GM23338 (cell line): ENCODE measurements at regions not wholly inside any gene's neighbourhood (a gene's known extent, or its start where the extent isn't known, plus 50 kb on each side); places are given as distances from the start of the nearest gene placed in this dataset.

Experiments used
- CREB1 ChIP-seq: fragments of 250-450 bp; sonication (Bioruptor Pico); IDR thresholded peaks from 2 replicates; pipeline ENCODE4 v1.5.0; 2020; ENCODE audit warnings: low read depth, mild to moderate bottlenecking, moderate library complexity
- EZH2 ChIP-seq: fragments of 200-600 bp; sonication (generic); IDR thresholded peaks from one replicate; pipeline ENCODE4 v1.8.0; 2017; ENCODE audit warnings: antibody characterized with exemption, mild to moderate bottlenecking, low read depth; ENCODE audit not compliant: unreplicated experiment
- EZH2phosphoT487 ChIP-seq: fragments of 200-600 bp; sonication (generic); IDR thresholded peaks from one replicate; pipeline ENCODE4 v1.8.1; 2018; ENCODE audit warnings: antibody characterized with exemption; ENCODE audit not compliant: unreplicated experiment
- JUNB ChIP-seq: IDR thresholded peaks from one replicate; pipeline ENCODE4 v1.6.1; 2016; ENCODE audit warnings: antibody characterized with exemption; ENCODE audit not compliant: unreplicated experiment
- NANOG ChIP-seq: IDR thresholded peaks from 2 replicates; pipeline ENCODE4 v1.6.1; 2016; ENCODE audit warnings: antibody characterized with exemption, borderline replicate concordance
- POLR2AphosphoS5 ChIP-seq: IDR thresholded peaks from 2 replicates; pipeline ENCODE4 v1.6.1; 2016; ENCODE audit warnings: antibody characterized with exemption, low read depth
- STAT1 ChIP-seq: IDR thresholded peaks from one replicate; pipeline ENCODE4 v1.6.1; 2016; ENCODE audit warnings: antibody characterized with exemption; ENCODE audit not compliant: unreplicated experiment
- ZNF114 ChIP-seq: fragments of 250-450 bp; sonication (Bioruptor Pico); IDR thresholded peaks from 2 replicates; pipeline ENCODE4 v1.5.0; 2020; ENCODE audit warnings: mild to moderate bottlenecking, moderate library complexity
- ZNF331 ChIP-seq: fragments of 250-450 bp; sonication (Bioruptor Pico); IDR thresholded peaks from 2 replicates; pipeline ENCODE4 v1.5.0; 2020; ENCODE audit warnings: low read depth, mild to moderate bottlenecking, moderate library complexity
- TF ChIP-seq, protein P1 (sequence below), 2 experiments: fragments of 200-600 bp in 1 of 2; sonication (generic) in 1 of 2; conservative IDR thresholded peaks; 2 replicates each; pipeline versions ENCODE4 v1.5.1 to v1.6.1; 2016 to 2017; ENCODE audit warnings: antibody characterized with exemption in 2 of 2, low read depth in 2 of 2, mild to moderate bottlenecking in 2 of 2, moderate library complexity in 1 of 2
- TF ChIP-seq, protein P2 (sequence below): IDR thresholded peaks from one replicate; pipeline ENCODE4 v1.6.1; 2018; ENCODE audit warnings: antibody characterized with exemption; ENCODE audit not compliant: unreplicated experiment
- TF ChIP-seq, protein P3 (sequence below): fragments of 250-450 bp; sonication (Bioruptor Pico); IDR thresholded peaks from 2 replicates; pipeline ENCODE4 v1.5.0; 2020; ENCODE audit warnings: mild to moderate bottlenecking, moderate library complexity

DNA sequence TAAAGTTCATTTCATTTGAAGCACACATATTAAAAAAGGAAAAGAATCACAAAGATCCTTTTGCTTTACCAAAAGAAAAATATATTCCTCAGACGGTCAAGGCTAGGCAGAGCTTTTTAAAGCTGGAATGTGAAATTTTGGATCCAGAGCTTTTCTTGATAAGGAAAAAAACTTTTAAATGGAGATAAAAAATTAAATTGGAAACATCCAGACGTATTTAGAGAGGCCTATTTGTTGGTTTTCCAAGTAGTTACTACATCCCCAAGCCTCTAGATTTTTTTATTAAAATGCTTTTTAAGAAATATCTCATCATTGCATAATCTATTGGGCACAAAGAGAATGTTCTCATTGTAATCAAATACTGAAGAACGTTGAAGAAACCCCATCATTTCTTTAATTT is 385.7 kb upstream of the CITED2 start:
- no peak for TF ChIP-seq EZH2phosphoT487
- TF ChIP-seq POLR2AphosphoS5 = no peak
- no peak for TF ChIP-seq EZH2
- TF ChIP-seq, protein P1, sequence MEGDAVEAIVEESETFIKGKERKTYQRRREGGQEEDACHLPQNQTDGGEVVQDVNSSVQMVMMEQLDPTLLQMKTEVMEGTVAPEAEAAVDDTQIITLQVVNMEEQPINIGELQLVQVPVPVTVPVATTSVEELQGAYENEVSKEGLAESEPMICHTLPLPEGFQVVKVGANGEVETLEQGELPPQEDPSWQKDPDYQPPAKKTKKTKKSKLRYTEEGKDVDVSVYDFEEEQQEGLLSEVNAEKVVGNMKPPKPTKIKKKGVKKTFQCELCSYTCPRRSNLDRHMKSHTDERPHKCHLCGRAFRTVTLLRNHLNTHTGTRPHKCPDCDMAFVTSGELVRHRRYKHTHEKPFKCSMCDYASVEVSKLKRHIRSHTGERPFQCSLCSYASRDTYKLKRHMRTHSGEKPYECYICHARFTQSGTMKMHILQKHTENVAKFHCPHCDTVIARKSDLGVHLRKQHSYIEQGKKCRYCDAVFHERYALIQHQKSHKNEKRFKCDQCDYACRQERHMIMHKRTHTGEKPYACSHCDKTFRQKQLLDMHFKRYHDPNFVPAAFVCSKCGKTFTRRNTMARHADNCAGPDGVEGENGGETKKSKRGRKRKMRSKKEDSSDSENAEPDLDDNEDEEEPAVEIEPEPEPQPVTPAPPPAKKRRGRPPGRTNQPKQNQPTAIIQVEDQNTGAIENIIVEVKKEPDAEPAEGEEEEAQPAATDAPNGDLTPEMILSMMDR (conservative IDR thresholded peaks at IDR 0.05; ENCODE audit: low read depth in 2 of 2) = no peak
- no peak for TF ChIP-seq CREB1
- TF ChIP-seq, protein P2, sequence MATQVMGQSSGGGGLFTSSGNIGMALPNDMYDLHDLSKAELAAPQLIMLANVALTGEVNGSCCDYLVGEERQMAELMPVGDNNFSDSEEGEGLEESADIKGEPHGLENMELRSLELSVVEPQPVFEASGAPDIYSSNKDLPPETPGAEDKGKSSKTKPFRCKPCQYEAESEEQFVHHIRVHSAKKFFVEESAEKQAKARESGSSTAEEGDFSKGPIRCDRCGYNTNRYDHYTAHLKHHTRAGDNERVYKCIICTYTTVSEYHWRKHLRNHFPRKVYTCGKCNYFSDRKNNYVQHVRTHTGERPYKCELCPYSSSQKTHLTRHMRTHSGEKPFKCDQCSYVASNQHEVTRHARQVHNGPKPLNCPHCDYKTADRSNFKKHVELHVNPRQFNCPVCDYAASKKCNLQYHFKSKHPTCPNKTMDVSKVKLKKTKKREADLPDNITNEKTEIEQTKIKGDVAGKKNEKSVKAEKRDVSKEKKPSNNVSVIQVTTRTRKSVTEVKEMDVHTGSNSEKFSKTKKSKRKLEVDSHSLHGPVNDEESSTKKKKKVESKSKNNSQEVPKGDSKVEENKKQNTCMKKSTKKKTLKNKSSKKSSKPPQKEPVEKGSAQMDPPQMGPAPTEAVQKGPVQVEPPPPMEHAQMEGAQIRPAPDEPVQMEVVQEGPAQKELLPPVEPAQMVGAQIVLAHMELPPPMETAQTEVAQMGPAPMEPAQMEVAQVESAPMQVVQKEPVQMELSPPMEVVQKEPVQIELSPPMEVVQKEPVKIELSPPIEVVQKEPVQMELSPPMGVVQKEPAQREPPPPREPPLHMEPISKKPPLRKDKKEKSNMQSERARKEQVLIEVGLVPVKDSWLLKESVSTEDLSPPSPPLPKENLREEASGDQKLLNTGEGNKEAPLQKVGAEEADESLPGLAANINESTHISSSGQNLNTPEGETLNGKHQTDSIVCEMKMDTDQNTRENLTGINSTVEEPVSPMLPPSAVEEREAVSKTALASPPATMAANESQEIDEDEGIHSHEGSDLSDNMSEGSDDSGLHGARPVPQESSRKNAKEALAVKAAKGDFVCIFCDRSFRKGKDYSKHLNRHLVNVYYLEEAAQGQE = no peak
- TF ChIP-seq NANOG = no peak
- no peak for TF ChIP-seq JUNB
- no peak for TF ChIP-seq ZNF114 (CRISPR knock-in tag)
- TF ChIP-seq, protein P3, sequence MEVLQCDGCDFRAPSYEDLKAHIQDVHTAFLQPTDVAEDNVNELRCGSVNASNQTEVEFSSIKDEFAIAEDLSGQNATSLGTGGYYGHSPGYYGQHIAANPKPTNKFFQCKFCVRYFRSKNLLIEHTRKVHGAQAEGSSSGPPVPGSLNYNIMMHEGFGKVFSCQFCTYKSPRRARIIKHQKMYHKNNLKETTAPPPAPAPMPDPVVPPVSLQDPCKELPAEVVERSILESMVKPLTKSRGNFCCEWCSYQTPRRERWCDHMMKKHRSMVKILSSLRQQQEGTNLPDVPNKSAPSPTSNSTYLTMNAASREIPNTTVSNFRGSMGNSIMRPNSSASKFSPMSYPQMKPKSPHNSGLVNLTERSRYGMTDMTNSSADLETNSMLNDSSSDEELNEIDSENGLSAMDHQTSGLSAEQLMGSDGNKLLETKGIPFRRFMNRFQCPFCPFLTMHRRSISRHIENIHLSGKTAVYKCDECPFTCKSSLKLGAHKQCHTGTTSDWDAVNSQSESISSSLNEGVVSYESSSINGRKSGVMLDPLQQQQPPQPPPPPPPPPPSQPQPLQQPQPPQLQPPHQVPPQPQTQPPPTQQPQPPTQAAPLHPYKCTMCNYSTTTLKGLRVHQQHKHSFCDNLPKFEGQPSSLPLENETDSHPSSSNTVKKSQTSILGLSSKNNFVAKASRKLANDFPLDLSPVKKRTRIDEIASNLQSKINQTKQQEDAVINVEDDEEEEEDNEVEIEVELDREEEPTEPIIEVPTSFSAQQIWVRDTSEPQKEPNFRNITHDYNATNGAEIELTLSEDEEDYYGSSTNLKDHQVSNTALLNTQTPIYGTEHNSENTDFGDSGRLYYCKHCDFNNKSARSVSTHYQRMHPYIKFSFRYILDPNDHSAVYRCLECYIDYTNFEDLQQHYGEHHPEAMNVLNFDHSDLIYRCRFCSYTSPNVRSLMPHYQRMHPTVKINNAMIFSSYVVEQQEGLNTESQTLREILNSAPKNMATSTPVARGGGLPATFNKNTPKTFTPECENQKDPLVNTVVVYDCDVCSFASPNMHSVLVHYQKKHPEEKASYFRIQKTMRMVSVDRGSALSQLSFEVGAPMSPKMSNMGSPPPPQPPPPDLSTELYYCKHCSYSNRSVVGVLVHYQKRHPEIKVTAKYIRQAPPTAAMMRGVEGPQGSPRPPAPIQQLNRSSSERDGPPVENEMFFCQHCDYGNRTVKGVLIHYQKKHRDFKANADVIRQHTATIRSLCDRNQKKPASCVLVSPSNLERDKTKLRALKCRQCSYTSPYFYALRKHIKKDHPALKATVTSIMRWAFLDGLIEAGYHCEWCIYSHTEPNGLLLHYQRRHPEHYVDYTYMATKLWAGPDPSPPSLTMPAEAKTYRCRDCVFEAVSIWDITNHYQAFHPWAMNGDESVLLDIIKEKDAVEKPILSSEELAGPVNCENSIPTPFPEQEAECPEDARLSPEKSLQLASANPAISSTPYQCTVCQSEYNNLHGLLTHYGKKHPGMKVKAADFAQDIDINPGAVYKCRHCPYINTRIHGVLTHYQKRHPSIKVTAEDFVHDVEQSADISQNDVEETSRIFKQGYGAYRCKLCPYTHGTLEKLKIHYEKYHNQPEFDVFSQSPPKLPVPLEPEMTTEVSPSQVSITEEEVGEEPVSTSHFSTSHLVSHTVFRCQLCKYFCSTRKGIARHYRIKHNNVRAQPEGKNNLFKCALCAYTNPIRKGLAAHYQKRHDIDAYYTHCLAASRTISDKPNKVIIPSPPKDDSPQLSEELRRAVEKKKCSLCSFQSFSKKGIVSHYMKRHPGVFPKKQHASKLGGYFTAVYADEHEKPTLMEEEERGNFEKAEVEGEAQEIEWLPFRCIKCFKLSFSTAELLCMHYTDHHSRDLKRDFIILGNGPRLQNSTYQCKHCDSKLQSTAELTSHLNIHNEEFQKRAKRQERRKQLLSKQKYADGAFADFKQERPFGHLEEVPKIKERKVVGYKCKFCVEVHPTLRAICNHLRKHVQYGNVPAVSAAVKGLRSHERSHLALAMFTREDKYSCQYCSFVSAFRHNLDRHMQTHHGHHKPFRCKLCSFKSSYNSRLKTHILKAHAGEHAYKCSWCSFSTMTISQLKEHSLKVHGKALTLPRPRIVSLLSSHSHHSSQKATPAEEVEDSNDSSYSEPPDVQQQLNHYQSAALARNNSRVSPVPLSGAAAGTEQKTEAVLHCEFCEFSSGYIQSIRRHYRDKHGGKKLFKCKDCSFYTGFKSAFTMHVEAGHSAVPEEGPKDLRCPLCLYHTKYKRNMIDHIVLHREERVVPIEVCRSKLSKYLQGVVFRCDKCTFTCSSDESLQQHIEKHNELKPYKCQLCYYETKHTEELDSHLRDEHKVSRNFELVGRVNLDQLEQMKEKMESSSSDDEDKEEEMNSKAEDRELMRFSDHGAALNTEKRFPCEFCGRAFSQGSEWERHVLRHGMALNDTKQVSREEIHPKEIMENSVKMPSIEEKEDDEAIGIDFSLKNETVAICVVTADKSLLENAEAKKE (CRISPR knock-in tag) = no peak
- no peak for TF ChIP-seq ZNF331
- no peak for TF ChIP-seq STAT1
